ENCODE measurements at regions not wholly inside any gene's neighbourhood (a gene's known extent, or its start where the extent isn't known, plus 50 kb on each side); places are given as distances from the start of the nearest gene placed in this dataset.
"Not testable (repeated sequence)": the region's sequence is repeated elsewhere in the genome, so short reads cannot be mapped to it uniquely, and the experiment has no call there.

DNA sequence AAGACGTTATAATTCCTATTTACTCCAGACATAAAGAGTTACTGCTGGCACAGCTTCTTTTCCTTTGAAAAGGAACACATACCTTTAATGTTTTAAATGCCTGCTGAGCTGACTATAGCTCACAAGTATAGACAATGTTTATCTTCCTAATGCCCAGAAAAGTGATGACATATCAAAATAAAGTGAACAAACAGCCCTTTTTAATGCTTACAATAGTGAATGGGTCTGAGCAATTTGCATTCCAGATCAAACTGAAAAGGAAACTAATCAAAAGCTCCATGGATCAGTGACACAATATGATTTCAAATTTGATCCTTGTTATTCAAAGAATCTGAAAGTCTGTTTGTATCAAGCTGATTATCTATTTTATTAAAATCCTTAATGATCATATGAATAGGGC is 233.6 kb upstream of the SEMA3E start:
- no peak for DNase-seq

DNA sequence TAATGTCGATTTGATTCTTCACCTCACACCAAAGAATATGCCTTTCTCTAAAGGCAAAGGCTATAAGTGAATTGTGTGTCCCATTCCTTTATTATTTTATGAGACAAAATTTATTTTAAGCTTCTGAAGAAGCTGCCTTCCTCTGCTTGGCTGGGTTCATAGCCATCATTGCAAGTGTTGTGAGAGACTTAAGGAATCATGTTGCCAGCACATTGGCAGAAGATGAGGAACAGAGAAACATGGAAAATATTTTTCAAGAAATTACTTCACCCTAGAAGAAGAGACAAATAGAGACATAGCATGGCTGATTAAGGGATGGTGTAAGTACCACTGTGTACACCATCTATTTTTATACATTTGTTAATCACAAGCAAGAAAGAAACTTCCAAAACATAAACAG is 230.1 kb upstream of the SEMA3E start:
- DNase-seq: no peak

DNA sequence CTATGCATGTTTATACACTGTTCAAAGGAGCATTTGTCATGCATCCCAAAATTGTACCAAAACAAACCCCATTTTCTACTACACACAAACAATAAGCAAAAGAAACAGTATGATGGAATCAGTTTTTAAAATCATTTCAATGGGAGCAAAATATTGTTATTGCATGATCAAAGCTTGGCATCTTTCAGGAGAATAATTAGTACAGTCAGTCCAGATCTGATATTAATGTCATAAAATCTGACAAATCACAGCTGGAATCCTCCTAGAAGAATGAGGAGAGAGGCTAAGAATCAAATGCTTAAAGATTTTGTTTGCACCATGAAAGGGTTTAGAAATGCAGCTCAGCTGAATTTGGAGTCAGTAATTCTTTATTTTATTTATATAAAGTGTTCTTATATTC is 229.7 kb upstream of the SEMA3E start:
- DNase-seq: no peak

DNA sequence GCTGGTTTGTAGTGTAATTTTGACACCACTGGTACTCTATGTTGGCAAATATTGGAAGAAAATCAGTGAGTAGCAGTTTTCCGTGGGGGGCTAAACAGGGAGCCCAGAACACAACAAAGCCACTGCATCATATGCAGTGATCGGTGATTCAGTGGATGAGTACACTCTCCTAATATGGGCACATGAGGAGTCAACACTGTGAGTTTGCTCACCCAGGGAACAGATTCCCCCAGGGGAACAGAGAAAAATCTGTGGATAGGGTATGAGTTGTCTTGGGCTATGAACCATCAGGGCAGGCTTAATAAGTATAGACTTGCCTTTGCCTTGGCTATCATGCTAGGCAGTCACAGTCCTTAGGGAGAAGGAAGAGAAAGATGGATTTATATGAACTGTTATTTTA is 227.7 kb upstream of the SEMA3E start:
- DNase-seq: no peak

DNA sequence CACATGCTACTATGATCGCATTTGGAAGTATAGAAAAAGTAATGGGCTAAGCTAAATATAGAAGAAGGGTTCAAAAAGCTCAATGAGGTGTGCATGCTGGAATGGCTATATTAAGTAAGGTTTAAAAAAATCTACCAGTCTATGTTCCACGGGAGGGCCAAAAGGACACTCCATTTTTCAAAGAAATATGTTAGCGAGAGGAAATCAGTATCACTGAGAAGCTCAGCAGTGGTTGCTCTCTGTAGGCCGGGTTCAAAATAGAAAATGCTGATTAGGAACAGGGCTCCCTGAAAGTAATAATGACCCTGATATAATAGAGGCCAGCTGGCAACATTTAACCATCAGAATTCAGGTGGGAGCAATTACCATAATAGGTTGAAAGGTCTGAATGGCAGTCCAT is 224.5 kb upstream of the SEMA3E start:
- DNase-seq: no peak

DNA sequence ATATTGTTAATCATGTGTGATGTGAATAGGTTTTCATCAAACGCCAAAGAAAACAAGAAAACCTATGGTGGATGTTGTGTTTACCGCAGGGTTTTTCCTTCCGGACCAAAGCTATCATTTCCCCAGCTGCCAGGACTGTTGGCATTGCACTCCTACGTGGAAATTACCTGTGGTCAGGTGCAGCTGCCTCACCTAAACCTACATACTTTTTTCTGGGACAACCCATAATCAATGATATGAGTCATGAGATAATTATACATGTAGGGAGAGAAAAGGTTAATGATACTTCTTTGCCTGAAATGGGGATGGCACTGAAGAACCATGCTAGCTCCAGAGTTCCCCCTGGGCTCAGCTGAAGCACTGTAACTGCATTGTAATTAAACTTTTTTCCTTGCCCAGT is 223.6 kb upstream of the SEMA3E start:
- no peak for DNase-seq

DNA sequence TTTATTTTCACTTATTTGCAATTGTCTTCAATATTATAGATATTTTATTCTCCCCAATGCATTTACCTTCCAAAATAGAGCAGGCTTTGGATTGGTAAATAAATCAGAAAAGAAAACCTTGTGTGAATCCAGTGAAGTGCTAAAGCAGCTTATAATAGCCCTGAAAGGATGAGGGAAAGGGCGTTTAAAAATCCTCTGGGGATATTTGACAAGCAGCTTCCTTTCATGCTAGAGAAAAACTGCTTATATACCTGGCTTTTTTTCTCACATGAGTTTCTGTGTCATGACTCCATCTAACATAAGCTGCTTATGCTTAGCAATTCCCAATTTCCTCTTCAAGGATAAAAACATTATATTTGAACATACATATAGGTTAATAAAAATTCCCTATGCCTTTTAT is 221.6 kb upstream of the SEMA3E start:
- no peak for DNase-seq

DNA sequence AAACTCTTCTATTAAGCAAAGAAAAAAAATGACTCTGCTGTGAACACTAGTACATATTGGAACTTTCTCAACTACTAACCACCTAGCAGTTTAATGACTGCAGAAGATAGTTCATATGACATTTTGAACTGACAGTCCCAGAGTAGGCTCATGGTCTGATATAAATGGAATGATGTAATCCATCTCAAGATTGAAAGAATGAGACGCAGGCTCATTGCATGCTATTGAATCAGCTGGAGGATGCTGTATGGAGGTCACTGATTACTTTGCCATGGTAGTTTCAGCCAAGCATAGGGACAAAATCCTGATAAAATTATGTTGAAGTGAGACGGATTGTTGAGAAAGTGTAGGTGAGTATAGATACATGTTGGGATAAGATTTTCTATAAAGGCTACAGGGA is 217.6 kb upstream of the SEMA3E start:
- no peak for DNase-seq

DNA sequence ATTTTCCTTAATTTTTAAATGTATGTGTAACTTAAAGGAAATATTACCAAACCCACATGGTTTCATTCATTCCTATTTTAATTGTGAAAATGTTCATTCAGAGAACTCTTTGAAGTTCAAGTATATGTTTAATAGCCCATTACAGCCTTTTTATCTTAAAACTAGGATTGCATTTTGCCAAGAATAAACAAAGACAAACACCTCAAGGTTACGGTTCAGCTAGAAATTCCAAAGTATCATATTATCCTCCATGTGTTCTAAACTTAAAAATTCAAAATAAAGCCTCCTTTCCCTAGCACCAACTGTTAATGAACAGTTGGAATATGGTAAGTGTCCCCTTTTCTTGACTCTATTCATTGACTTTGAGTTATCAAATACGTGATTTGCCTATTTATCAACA is 215.6 kb upstream of the SEMA3E start:
- DNase-seq: no peak

DNA sequence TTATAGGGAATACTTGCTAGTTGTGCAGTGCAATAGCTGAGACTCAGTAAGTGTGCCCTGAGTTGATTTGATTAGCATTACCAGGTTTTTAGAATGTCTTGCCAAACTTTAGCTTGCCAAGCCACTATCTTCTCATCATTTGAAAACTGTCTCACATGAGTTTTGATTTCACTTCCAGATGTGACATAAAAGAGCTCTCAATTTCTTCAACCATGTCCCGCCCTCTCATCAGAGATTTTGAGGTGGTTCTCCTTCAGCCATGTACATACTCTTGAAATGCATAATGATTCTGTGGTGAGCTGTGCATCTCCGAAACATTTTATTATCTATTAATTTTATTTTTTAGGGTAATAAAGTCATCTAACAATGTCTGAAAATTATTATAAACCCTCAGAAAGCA is 215.0 kb upstream of the SEMA3E start:
- DNase-seq: no peak

DNA sequence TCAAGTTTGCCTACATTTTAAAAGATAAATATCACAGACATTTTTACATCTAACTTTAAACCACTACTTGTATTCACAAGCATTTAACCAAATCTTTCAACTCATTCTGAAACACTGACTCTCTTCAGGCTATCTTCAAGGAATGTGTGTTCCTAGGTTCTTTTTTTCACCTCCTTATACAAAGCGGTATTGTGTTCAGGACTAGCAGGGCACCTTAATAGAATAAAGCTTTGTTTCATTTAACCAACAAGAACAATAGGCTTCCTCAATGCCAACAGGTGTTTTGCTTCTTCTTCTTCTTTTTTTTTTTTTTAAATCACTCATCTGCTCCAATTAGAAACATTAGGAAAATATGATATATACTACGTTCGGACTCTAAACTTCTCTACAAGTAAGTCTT is 212.9 kb upstream of the SEMA3E start:
- DNase-seq: no peak

DNA sequence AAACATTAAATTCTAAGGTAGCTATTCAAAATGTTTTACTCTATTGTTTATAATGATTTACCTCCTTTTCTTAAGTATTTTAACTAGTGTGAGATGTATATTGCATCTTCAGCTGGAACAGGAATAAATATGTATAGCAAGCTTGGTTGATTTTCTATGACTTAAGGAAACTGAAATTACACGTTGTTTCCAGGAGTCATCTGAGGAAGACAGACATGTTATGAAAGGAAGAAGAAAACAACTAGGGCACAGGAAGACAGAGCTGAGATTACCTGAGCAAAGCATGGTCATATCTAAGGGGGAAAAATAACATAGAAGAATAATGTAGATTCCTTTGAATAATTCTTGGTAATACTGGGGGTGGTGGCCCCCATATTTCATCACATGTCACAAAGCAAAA is 210.9 kb upstream of the SEMA3E start:
- no peak for DNase-seq

DNA sequence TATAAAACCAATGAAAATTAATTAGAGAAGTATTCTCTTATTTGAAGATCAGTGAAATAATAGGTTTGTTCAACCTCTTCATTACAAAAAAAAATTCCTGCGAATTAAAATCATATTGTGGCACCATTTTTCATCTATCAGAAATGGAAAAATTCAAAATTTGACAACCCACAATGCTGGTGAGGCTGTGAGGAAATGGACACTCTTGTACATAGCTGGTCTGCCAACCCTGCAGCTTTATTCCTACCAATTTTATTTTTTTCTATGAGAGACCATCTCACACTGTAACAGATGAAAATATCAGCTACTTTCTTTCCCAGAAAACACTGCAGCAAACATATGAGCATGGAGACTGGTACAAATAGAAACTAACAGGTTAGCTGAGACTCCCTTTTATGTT is 208.8 kb upstream of the SEMA3E start:
- DNase-seq: no peak

DNA sequence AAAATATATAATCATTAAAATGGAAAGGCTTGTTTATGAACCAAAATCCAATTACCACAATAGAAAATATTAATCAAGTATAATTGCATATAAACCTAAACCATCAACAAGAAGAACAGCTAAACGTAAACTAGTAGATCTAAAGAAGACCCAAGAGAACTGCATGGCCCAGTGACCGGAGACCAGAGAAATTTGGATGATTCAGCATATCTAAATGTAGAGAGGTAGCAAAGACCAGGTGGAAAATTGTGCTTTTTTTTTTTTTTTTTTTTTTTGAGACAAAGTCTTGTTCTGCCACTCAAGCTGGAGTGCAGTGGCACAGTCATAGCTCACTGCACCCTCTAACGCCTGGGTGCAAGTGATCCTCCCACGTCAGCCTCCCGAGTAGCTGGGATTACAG is 207.2 kb upstream of the SEMA3E start:
- no peak for DNase-seq

DNA sequence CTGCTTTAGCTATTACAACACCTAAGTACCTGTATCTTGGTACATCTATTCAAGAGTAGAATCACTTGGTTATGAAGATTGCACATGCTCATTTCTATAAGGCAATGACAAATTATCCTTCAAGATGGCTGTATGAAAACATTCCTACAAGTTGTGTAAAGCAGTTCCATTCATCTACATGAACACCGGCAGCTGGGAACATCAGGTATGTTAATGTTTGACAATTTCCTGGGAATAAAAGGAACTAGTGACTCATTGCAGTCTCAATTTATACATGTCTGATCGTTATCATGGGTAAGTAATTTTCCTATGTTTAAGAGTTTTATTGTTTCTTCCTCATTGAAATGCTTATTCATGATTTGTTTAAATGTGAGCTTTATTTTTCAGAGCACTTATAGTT is 203.2 kb upstream of the SEMA3E start:
- no peak for DNase-seq

DNA sequence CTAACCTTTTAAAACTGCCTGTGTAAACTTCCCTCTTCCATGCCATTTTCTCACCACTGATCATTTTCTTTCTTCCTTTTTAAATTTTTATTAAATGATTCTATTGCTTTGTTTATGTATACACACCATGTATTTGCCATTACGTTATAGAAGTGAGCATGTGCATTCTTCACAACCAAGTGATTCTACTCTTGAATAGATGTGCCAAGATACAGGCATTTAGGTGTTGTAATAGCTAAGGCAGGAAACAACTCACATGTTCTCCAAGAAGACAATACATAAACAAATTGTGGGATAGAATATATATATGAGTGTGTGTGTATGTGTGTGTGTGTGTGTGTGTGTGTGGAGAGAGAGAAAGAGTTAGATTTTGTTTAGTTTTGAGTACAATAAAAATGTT is 202.6 kb upstream of the SEMA3E start:
- no peak for DNase-seq

DNA sequence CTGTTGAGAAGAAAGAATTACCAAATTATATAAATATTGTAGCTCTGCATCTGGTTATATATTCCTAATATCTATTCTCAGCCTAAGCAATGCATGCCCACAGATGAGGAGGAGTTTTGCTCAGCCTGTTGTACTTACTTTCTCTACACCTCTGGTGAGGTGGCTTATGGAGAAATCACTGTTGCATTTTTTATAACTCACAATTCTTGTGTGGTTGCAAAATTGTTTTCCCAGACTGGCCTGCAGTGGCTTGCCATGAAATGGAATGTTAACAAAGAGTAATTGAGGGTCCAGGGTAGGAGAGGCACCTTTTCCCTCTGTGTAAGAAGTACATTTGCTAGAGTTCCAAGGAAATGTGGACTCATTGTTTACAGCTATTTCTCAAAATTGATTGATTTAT is 202.0 kb upstream of the SEMA3E start:
- no peak for DNase-seq

DNA sequence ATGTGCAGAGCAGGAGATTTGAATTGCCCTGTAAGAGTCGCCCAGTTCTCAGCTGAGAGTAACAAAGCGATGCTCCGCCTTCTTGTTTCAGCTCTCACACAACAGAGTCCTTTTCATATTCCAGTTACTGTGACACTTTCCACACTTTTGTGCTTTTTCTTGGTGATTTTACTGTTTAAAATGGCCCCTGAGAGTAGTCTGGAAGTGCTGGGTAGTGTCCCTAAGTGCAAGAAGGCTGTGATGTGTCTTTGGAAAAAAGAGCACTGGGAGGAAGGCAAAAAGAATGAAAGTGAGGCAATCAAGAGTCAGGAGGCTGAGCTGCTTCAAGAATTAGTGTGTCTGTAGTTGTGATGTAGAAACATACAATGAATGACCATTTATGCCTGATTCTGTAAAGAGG is 201.2 kb upstream of the SEMA3E start:
- no peak for DNase-seq

DNA sequence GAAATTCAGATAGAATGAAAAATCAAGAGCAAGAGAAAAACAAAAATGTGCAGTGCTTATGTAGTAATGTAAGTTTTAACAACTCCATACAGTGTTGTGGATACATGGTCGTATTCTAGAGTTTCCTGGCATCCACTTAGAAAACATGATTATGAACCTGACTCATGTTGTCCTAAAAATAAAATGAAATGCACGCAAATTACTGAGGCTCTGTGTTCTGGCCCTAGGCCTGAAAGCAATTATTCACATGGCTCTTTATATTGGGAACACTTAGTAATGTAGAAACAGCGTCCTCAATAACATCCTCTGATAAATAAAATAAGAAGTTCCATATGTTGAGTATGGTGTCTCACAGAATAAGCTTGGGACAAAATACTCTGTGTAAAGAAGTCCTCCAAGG is 200.2 kb upstream of the SEMA3E start:
- no peak for DNase-seq

DNA sequence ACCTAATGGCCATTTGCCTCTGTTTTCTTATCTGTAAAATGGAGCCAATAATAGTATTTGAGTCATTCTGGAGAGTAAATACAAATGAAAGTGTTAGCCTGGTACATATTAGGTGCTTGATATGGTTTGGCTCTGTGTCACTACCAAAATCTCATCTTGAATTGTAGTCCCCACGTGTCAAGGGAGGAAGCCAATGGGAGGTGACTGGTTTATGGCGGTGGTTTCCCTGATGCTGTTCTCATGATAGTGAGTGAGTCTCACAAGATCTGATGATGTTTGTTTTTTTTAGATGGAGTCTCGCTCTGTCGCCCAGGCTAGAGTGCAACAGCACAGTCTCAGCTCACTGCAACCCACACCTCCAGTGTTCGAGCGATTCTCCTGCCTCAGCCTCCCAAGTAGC is 194.0 kb upstream of the SEMA3E start:
- no peak for DNase-seq

DNA sequence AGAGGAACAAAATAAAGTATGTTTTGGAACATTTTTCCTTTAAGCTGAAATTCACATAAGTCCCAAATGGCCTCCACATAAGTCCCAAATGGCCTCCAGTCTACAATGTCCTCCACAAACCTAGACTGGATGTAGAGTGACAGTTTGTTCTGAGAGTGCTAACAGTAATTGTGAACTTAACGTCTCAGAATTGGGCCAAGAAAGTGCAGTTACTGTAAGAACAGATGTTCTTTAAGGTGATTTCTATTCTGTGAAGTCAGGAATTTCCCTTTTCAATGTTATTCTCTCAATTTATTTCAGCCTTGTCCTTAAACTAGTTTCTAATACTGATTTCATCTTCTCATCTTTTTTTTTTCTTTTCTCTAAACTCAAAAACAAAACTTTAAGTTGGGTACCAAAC is 188.7 kb upstream of the SEMA3E start:
- no peak for DNase-seq

DNA sequence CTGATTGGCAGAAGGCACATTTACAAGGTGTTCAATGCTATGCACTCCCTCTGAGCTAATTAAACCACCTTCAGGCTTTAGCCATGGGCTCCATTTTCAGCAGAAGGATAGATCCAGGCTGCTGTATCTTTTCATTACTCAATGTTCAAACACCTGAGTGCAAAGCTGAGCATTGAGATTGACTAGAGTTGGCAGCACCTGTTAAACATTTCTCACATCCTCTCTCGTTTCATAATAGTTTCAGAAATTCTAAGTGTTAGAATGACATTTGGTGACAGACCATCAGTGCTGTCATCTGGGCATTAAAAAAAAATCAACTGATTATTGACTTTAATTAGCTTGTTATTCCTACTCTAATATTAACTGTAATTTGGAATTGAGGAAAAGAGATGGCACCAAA is 187.1 kb upstream of the SEMA3E start:
- no peak for DNase-seq

DNA sequence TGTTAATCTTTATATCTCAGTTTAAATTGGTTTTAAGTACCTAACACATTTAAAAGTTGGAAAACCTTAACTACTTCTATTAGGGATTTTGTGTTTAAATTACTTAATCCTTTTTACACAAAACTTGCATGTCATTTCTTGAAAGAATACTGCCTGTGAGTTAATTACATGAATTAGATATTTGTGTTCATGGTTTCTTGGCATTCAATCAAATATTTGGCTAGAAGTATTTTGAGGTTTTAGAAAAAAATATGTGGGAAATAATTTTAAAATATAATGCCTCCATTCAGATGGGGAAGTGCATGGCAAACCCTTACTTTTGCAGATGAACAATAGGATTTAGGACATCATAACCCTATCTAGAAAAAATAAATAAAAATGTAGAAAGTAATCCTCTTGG is 186.5 kb upstream of the SEMA3E start:
- DNase-seq: no peak

DNA sequence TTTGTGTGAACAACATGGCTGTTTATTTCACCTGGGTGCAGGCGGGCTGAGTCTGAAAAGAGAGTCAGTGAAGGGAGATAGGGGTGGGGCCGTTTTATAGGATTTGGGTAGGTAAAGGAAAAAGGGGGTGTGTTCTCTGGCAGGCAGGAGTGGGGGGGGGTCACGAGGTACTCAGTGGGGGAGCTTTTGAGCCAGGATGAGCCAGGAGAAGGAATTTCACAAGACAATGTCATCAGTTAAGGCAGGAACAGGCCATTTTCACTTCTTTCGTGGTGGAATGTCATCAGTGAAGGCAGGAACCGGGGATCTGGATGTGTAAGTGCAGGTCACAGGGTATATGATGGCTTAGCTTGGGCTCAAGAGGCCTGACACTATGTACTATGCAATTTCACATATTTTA is 184.8 kb upstream of the SEMA3E start:
- DNase-seq: not testable (repeated sequence)

DNA sequence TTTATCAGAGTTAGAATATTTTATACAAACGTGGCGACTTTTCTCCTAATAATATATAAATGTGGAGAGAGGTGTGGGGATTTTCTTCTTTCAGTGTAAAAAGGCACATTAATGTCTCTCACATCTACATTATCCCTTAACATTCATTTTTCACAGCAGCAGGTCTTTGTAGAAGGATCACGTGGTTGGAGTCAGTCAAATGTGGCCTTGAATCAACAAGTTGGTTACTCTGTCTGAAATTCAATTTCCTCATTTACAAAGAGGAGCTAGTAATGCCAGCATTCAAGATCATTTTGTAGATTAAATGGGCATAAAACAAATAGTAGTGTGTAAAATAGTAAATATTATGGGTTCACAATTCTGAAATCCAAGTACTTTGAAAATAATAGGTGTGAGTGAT is 183.1 kb upstream of the SEMA3E start:
- DNase-seq: no peak

DNA sequence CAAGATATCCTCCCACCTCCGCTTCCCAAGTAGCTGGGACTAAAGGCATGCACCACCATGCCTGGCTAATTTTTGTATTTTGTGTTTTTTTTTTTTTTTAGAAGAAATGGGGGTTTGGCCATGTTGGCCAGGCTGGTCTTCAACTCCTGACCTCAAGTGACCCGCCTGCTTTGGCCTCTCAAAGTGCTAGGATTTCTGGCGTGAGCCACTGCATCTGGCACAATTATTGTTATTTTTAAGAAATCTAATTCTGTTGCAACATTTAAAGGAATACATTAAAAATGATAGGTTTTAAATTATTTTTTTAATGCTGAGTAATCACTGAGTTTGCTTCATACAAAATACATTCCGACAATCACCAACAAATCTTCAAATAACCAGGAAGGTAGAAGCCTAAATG is 178.1 kb upstream of the SEMA3E start:
- no peak for DNase-seq

DNA sequence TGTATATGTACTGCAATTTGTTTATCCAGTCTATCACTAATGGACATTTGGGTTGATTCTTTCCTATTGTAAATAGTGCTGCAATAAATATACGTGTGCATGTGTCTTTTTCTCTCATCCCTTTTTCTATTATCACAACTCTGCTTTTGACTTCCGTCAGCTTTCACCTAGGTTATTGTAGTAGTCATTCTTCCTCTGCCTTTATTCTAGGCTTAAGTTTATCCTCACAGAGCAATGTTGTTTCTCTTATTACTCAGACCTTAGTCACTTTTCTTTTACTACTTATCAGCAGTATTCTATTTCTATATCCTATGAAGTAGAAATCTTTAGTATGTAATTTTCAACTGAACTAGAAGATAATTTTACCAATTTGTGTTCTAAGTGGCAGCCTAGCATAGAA is 175.3 kb upstream of the SEMA3E start:
- DNase-seq: no peak
